Heart left ventricle (tissue), 13 donors: ENCODE measurements at regions not wholly inside any gene's neighbourhood (a gene's known extent, or its start where the extent isn't known, plus 50 kb on each side); places are given as distances from the start of the nearest gene placed in this dataset.

Source experiments
- CTCF ChIP-seq, 12 donors: fragments of 200-600 bp; sonication (generic) in 4 of 12; IDR thresholded peaks; one replicate each; pipeline versions ENCODE4 v1.5.0 to v1.8.0; 2018 to 2022; ENCODE audit warnings: antibody characterized with exemption in 12 of 12, mild to moderate bottlenecking in 5 of 12
- POLR2A ChIP-seq, 2 donors: fragments of 450-650 bp; IDR thresholded peaks; one replicate each; pipeline ENCODE4 v1.6.1; 2017; ENCODE audit warnings: antibody characterized with exemption in 2 of 2, mild to moderate bottlenecking in 2 of 2, moderate library complexity in 2 of 2
- donor health status: ischemic (EF 13 %, LVEDD 7.1; RV severe dilation, severe dysfunction).
- donor health status: DM: no; HTN: yes; CAD: no.
- donor health status: DM: no; HTN: no; CAD: no.
- donor health status: ischemic (EF 25% LVEDD 6.9; RV normal size, moderate dysfunction).
- donor health status: ischemic (EF 25% LVEDD 5.7; RV mildly dilated, moderate dysfunction).
- donor health status: ischemic (EF 35%, LVEDD 5.7; RV mildly dilated, moderate dysfunction).
- donor health status: nonischemic (EF 11% LVEDD 7.7; RV severe dilation, severe dysfunction).
- donor health status: DM: yes; HTN: yes; CAD: no.
- donor health status: PGD.
- donor health status: ischemic (EF 29% LVEDD 5.4; RV normal size, mild dysfunction).
- donor health status: nonischemic (EF 23%, LVEDD 6.1; RV moderate dilation, normal function).

GRCh38 chr3:144059481-144059880 is 87.9 kb downstream of the DIPK2A start:
- TF ChIP-seq CTCF (IDR thresholded peaks at IDR 0.05) (no peak), POLR2A (IDR thresholded peaks at IDR 0.05) (no peak)
